Activated CD4-positive, alpha-beta T cell treated with anti-CD3 and anti-CD28 coated beads for 36 hours (primary cell): ENCODE measurements at regions not wholly inside any gene's neighbourhood (a gene's known extent, or its start where the extent isn't known, plus 50 kb on each side); places are given as distances from the start of the nearest gene placed in this dataset.
"Not testable (repeated sequence)": the region's sequence is repeated elsewhere in the genome, so short reads cannot be mapped to it uniquely, and the experiment has no call there.

Experiments used
- ATAC-seq: fragments of 200-7000 bp; cut with Tn5 transposase; one replicate; pipeline ENCODE4 v1.10.0; 2021; ENCODE audit warnings: mild to moderate bottlenecking, moderate library complexity
- CTCF ChIA-PET: fragments of 350-600 bp; sonication (Branson Sonifier 250); formaldehyde crosslinking; loops from one replicate; lab custom pipeline; 2021; ENCODE audit warnings: antibody characterized with exemption; lab: Charles Lee
- POLR2A ChIA-PET: fragments of 350-600 bp; sonication (Branson Sonifier 250); formaldehyde crosslinking; loops from one replicate; lab custom pipeline; 2021; ENCODE audit warnings: antibody characterized with exemption, inconsistent platforms; lab: Charles Lee
- DNase-seq: peaks from one replicate; pipeline ENCODE4 v3.0.0-alpha.2; 2020
- H3K27ac Mint-ChIP-seq: one replicate; pipeline ENCODE4 v1.8.0; 2021; ENCODE audit warnings: mixed read lengths
- H3K27me3 Mint-ChIP-seq: one replicate; pipeline ENCODE4 v1.8.0; 2021; ENCODE audit warnings: mixed read lengths
- H3K36me3 Mint-ChIP-seq: one replicate; pipeline ENCODE4 v1.8.0; 2021; ENCODE audit warnings: low read depth, mixed read lengths
- H3K4me1 Mint-ChIP-seq: one replicate; pipeline ENCODE4 v1.8.0; 2021; ENCODE audit warnings: mixed read lengths
- H3K4me3 Mint-ChIP-seq: one replicate; pipeline ENCODE4 v1.8.0; 2021; ENCODE audit warnings: mild to moderate bottlenecking, moderate library complexity, mixed read lengths
- H3K9me3 Mint-ChIP-seq: one replicate; pipeline ENCODE4 v1.8.0; 2021; ENCODE audit warnings: low read depth, mixed read lengths
- intact Hi-C, 2 experiments: fragments of 100-400 bp; cut with DNase I in 1 of 2; cut with micrococcal nuclease in 1 of 2; formaldehyde crosslinking; loops; one replicate each; pipeline versions ENCODE4 v1.14.2 to v1.15.1; 2022 to 2024; cut with DNase I, micrococcal nuclease

DNA sequence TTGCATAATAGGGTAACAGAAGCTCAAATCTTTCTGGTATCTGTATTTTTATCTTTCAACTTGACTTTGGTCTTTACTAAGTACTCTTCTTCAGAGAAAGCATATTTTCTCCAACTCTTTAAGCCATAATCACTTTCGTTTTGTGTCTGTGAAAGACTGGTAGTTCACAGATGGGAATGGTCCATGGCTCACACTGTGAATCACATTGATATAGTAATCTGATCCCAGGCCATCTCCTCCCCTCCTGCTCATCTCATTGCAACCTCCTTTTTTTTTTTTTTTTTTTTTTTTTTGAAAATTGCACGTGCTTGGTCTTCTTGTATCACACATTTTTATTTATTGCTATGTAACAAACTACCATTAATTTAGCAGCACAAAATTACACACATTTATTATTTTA, 694.5 kb upstream of the SLIT2 start:
- Mint-ChIP-seq H3K27ac (no peak overlapping the region), H3K4me1 (no peaks in the 10 kb centered on the region), H3K9me3 (peaks cover 12% of the 10 kb centered on the region), H3K27me3 (no peaks in the 10 kb centered on the region), H3K36me3 (no peaks in the 10 kb centered on the region), H3K4me3 (no peak overlapping the region)
- DNase-seq (no peak), ATAC-seq (no peak)
- intact Hi-C loops: no loop called here
- CTCF ChIA-PET: no interaction called here
- POLR2A ChIA-PET: no interaction called here

DNA sequence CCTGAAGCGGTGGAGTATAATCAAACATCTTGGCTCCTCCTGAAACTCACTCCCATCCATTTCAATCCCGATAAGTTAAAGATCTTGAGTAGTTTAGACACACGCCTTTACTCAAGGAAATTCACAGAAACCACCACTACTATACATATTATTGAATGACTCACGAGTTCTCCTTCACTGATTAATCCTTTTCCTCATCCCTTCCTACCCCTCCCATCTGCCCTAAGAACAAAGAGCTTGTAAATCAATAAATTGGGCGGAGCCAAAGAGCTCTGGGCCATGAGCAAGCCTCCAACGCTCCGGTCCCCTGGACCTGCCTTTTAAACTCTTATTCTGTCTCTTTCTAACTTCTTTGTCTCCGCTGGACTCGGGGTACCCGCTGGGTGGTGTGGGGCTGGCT, 695.4 kb upstream of the SLIT2 start:
- H3K9me3 Mint-ChIP-seq: peaks cover 12% of the 10 kb centered on the region
- not testable (repeated sequence) for ATAC-seq

DNA sequence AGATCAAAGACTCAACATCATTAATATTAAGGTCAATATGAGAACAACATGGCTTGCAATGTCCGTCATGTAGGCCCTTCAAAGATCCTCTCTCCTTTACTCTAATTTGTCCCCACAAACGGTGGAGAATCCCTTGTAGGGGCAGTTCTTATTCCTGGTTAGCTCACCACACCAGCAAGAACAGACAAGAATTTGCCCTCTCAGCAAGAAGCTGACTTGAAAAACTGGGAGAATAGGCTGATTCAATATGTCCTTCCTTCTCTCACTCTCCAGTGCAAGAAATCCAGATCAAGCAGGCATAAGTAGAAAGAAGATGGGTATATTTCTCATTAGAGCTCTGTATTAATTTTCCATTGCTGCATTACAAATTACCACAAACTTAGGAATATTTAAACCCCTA, 704.2 kb upstream of the SLIT2 start:
- Mint-ChIP-seq H3K27me3 (no peaks in the 10 kb centered on the region), H3K4me1 (no peaks in the 10 kb centered on the region), H3K36me3 (no peaks in the 10 kb centered on the region), H3K9me3 (peaks cover 11% of the 10 kb centered on the region), H3K27ac (no peak overlapping the region), H3K4me3 (no peak overlapping the region)
- intact Hi-C loops: no loop called here
- no peak for DNase-seq
- POLR2A ChIA-PET: no interaction called here
- CTCF ChIA-PET: no interaction called here
- no peak for ATAC-seq

More for the DNA sequence above, 695.4 kb upstream of the SLIT2 start:
- H3K27ac Mint-ChIP-seq, H3K4me1 Mint-ChIP-seq, CTCF ChIA-PET, DNase-seq, POLR2A ChIA-PET, H3K27me3 Mint-ChIP-seq, H3K4me3 Mint-ChIP-seq, H3K36me3 Mint-ChIP-seq, intact Hi-C loops: not testable (repeated sequence)

DNA sequence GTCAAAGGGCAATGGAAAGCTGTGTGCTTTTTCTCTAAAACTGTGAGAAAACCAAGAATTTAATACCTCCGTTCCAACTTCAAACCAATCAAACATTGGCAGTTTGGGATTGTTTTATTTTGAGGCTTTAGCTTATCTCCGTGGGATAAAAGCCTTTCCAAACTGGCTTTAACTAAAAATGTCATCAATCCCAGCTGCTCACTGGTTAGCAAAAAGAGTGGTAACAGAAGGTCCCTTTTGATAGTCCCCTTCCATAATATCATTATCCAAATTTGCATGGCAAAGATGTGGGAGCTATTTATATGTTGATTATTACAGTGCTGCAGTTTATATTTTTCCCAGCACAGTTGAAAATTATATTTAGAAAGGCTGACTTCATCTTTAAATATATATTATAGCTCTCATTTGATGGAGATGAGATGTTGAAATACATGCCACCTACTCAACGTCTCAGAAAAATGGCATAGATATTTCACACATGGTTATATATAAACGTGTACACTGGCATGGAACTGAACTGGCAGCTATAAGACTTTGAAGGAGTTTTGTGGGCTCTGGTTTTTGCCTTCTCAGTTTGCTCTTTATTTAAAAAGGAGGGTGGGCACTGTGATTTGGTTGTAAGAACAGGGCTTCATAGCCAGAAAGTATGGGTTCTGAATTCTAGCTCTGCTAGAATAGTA, 707.1 kb upstream of the SLIT2 start:
- ChIA-PET CTCF (no interaction called here), POLR2A (no interaction called here)
- H3K27ac Mint-ChIP-seq: no peak overlapping the region
- no peaks in the 10 kb centered on the region for H3K36me3 Mint-ChIP-seq
- no peaks in the 10 kb centered on the region for H3K4me1 Mint-ChIP-seq
- intact Hi-C loops: no loop called here
- H3K27me3 Mint-ChIP-seq: no peaks in the 10 kb centered on the region
- H3K4me3 Mint-ChIP-seq: no peak overlapping the region
- DNase-seq (no peak), ATAC-seq (no peak)
- H3K9me3 Mint-ChIP-seq: peaks cover 10% of the 10 kb centered on the region

DNA sequence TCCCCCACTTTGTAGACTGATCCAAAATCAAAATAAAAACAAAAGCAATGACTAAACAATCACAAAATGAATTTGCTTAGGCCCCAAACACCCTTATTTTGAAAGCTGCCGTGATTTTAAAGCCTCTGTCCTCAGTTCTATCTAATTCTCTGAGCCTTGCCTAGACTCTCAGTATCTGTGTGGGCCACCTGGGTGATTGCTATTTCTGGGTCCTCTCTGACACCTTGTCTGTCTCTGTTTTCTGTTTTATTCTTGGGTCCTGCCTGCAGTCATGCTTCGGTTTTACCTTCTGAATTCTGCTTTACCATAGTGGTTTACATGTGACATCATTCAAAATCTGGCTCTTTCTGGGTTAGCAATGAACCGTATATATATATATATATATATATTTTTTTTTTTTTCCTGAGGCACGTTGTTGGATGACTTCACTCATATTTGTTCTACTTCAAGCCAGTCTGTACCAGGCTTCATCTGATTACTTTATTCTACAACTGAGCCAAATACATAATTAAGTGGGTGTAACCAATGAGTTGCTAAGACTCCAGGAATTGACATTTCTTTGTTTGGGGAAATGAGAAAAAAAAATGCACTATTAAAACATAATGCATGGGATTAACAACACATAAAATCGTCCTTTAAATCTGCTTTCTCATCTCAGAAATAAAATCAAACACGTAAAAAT, 710.7 kb upstream of the SLIT2 start:
- intact Hi-C loops: no loop called here
- no peak overlapping the region for H3K4me3 Mint-ChIP-seq
- H3K27ac Mint-ChIP-seq: no peak overlapping the region
- no peak for ATAC-seq
- no peaks in the 10 kb centered on the region for H3K27me3 Mint-ChIP-seq
- POLR2A ChIA-PET: no interaction called here
- DNase-seq: no peak
- no peaks in the 10 kb centered on the region for H3K4me1 Mint-ChIP-seq
- peaks cover 9% of the 10 kb centered on the region for H3K9me3 Mint-ChIP-seq
- H3K36me3 Mint-ChIP-seq: no peaks in the 10 kb centered on the region
- CTCF ChIA-PET: interaction anchor here (0.7 kb wide), 1 partner anchor 449 kb away, joined by 4 read pairs; no protein-coding TSS in a partner anchor

DNA sequence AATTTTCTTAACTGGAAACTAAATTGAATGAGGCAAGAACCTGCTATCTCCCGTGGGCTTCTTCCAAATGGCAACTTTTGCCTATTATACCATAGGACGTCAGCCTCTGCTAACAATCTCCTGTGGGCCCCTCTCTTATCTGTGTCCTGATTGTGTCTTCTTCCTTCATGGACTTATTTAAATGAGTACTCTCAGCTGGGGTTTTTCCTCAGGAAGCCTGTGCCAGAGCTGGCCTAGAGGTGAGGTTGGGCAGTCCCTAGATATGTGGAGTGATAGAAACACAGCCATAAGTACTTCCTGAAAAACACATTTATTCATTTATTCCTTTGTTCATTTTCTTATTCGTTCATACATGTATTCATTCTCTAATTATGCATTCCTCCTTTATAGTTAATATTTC, 712.5 kb upstream of the SLIT2 start:
- ChIA-PET CTCF (interaction anchor here (0.6 kb wide), 1 partner anchor 86 kb away, joined by 3 read pairs; no protein-coding TSS in a partner anchor), POLR2A (no interaction called here)
- H3K4me1 Mint-ChIP-seq: no peaks in the 10 kb centered on the region
- DNase-seq: no peak
- H3K27me3 Mint-ChIP-seq: no peaks in the 10 kb centered on the region
- no peaks in the 10 kb centered on the region for H3K36me3 Mint-ChIP-seq
- no peak overlapping the region for H3K4me3 Mint-ChIP-seq
- no peak overlapping the region for H3K27ac Mint-ChIP-seq
- ATAC-seq: no peak
- intact Hi-C loops: no loop called here
- H3K9me3 Mint-ChIP-seq: peaks cover 9% of the 10 kb centered on the region

DNA sequence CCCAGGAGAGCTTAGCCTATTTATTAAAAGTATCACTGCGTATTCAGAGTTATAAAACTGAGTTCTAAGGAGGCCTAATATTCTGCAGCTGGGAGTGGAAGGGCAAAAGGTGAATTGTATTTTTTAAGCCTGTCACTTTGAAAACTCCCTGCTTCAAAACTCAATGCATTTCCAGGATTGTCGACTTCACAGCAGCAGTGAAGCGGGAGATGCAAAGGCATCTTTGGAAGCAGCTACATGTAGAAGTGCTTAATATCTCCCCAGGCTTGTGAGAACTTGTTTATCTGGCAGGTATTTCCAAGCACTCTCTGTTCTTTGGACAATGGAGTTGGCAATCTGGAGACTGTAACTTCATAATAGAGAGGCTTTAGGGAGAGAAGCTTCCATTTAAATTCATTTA, 717.5 kb upstream of the SLIT2 start:
- Mint-ChIP-seq H3K27ac (no peak overlapping the region), H3K4me1 (no peaks in the 10 kb centered on the region), H3K27me3 (no peaks in the 10 kb centered on the region), H3K4me3 (no peak overlapping the region), H3K9me3 (peaks cover 7% of the 10 kb centered on the region), H3K36me3 (no peaks in the 10 kb centered on the region)
- POLR2A ChIA-PET: no interaction called here
- intact Hi-C loops: no loop called here
- no peak for ATAC-seq
- CTCF ChIA-PET: interaction anchor here (0.9 kb wide), 1 partner anchor 12 kb away, joined by 3 read pairs; no protein-coding TSS in a partner anchor
- DNase-seq: no peak

DNA sequence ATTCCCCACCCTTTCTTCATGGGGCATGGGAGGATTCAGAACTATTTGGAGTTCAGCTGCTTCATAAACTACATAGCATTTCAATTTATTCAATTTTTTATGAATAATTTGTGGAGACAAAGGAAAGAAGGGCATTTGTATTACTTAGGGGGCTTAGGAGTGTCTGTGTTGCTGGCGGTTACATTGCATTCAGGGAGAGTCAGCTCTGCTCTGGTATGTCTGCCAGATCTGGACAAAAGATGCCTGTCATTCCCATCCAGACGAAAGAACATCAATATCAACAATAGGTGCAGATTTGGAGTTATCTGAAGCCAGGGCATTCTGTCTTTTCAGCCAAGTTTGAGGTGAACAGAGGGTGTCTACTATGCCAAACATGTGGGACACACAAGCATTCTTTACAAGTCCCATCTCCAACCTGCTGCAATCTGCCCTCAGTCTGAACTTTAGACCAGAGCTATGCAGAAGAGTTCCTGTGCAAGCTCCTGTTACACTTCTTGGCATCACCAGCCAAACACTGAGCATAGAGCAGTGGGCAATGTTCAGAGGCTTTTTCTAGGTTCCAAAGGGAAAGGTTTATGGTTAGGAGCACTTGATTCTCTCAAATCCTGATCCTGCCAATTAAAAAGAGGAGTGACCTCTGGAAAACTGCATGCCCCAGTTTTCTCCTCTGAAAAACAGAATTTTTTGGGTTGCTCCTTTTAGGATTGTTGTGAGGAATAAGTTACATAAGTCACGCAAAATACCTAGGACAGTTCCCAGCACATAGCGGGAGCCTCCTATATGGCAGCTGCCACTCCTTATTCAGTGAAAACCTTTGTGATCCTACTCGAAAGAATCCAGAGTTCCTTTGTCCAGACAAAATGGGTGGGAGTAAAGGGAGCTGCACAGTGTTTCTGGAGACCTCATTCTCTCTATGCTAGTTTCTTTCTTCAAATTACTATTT, 719.5 kb upstream of the SLIT2 start:
- Mint-ChIP-seq H3K36me3 (no peaks in the 10 kb centered on the region), H3K9me3 (peaks cover 5% of the 10 kb centered on the region), H3K4me1 (no peaks in the 10 kb centered on the region), H3K27ac (no peak overlapping the region), H3K27me3 (no peaks in the 10 kb centered on the region), H3K4me3 (no peak overlapping the region)
- no peak for ATAC-seq
- intact Hi-C loops: no loop called here
- ChIA-PET POLR2A (no interaction called here), CTCF (no interaction called here)
- no peak for DNase-seq

DNA sequence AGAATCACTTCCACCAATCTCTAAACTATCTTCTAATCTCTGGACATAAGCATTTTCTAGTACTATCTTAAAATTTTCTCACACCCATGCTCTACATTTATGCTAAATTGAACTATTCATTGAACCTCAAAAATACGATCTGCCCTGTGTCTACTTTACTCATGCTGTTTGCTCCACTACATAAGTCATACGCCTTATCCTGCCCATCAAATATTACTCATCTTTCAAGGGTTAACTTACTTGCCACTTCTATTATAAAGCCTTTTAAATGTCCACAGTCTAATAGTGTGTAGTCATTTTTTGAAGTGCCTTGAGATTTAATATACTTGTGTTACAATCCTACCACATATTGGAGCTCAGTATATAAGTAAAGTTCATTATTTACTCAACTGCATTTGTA, 727.7 kb upstream of the SLIT2 start:
- Mint-ChIP-seq H3K27ac (no peak overlapping the region), H3K36me3 (no peaks in the 10 kb centered on the region), H3K4me1 (no peaks in the 10 kb centered on the region), H3K9me3 (peaks cover 8% of the 10 kb centered on the region), H3K4me3 (no peak overlapping the region), H3K27me3 (no peaks in the 10 kb centered on the region)
- DNase-seq (no peak), ATAC-seq (no peak)
- intact Hi-C loops: no loop called here
- CTCF ChIA-PET: no interaction called here
- POLR2A ChIA-PET: no interaction called here

DNA sequence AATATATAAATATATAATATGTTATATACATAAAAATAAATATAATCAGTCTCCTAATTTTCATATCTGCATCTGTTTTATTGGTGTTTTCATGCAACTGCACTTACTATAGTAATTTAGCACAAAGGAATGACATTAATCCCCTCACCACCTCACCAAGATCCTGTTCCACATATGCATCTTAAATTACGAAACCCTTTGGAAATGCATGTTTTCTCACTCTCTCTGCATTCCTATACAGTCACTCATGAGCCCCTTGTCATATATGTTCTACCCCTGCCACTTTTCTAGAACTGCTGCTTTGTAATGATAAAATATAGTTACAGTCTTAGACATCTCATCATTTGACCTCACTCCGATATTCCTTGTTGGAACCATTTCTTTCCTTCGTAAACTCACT, 728.7 kb upstream of the SLIT2 start:
- Mint-ChIP-seq H3K9me3 (peaks cover 12% of the 10 kb centered on the region), H3K4me1 (no peaks in the 10 kb centered on the region), H3K27me3 (no peaks in the 10 kb centered on the region), H3K27ac (no peak overlapping the region), H3K36me3 (no peaks in the 10 kb centered on the region), H3K4me3 (no peak overlapping the region)
- CTCF ChIA-PET: no interaction called here
- intact Hi-C loops: no loop called here
- POLR2A ChIA-PET: no interaction called here
- ATAC-seq (no peak), DNase-seq (no peak)

DNA sequence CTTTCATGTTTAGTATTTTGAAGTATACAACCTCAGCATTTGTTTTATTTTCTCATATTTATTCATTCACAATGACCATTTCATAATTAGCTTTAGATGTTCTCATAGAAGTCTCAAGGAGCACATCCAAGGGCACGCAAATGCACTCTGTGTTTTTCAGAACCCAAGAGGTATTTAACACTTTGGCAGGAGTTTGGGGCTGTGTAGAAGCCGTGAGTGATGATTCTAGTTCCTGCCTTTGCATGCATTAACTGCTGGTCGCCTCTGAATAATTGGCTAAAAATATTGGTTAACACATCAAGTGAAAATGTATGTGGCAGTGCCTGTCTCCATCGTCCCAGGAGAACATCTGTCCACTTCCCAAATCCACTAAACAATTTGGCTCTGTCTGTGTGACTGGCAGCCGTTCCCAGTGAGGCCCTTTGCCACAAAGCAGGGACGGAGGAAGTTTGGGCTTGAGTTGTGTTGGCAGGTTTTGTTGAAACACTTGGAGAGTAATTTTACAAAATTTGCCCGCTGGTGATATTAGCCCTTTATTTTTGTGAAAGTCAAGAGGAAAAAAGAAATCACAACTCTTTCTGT, 730.7 kb upstream of the SLIT2 start:
- ATAC-seq (no peak), DNase-seq (no peak)
- no peak overlapping the region for H3K27ac Mint-ChIP-seq
- no peaks in the 10 kb centered on the region for H3K27me3 Mint-ChIP-seq
- no peaks in the 10 kb centered on the region for H3K4me1 Mint-ChIP-seq
- CTCF ChIA-PET: no interaction called here
- POLR2A ChIA-PET: no interaction called here
- no peak overlapping the region for H3K4me3 Mint-ChIP-seq
- no peaks in the 10 kb centered on the region for H3K36me3 Mint-ChIP-seq
- intact Hi-C loops: no loop called here
- peaks cover 14% of the 10 kb centered on the region for H3K9me3 Mint-ChIP-seq
